ENCODE measurements at regions not wholly inside any gene's neighbourhood (a gene's known extent, or its start where the extent isn't known, plus 50 kb on each side); places are given as distances from the start of the nearest gene placed in this dataset.
"Not testable (repeated sequence)": the region's sequence is repeated elsewhere in the genome, so short reads cannot be mapped to it uniquely, and the experiment has no call there.

GRCh38 chr10:23534761-23535160, 95.9 kb downstream of the OTUD1 start:
- no peaks in the 10 kb centered on the region; the same call in 1 of the 2 replicates for H3K27me3 ChIP-seq (replicated peaks; ENCODE audit: control insufficient read depth, insufficient read depth, low read length)
- no peak for TF ChIP-seq CTCF (IDR thresholded peaks at IDR 0.05; ENCODE audit: insufficient read depth, low read length, poor library complexity, severe bottlenecking)
- no peak for DNase-seq (ENCODE audit: extremely low read depth, insufficient read length)
- no peaks in the 10 kb centered on the region for H3K36me3 ChIP-seq (ENCODE audit: control insufficient read depth, insufficient read depth, low read length)
- no peak overlapping the region for H3K4me3 ChIP-seq (replicated peaks; ENCODE audit: low read depth, low read length)

GRCh38 chr10:23535381-23535780, 96.5 kb downstream of the OTUD1 start:
- DNase-seq (ENCODE audit: extremely low read depth, insufficient read length) = no peak

GRCh38 chr10:23538968-23539367, 100.1 kb downstream of the OTUD1 start:
- Histone ChIP-seq H3K36me3 (ENCODE audit: control insufficient read depth, insufficient read depth, low read length) (no peaks in the 10 kb centered on the region), H3K4me3 (replicated peaks; ENCODE audit: low read depth, low read length) (no peak overlapping the region), H3K27me3 (replicated peaks; ENCODE audit: control insufficient read depth, insufficient read depth, low read length) (no peaks in the 10 kb centered on the region; the same call in 1 of the 2 replicates)
- no peak for DNase-seq (ENCODE audit: extremely low read depth, insufficient read length)
- TF ChIP-seq CTCF (IDR thresholded peaks at IDR 0.05; ENCODE audit: insufficient read depth, low read length, poor library complexity, severe bottlenecking) = no peak

More at GRCh38 chr10:23535381-23535780, 96.5 kb downstream of the OTUD1 start:
- TF ChIP-seq CTCF (IDR thresholded peaks at IDR 0.05; ENCODE audit: insufficient read depth, low read length, poor library complexity, severe bottlenecking) = no peak
- no peak overlapping the region for H3K4me3 ChIP-seq (replicated peaks; ENCODE audit: low read depth, low read length)
- H3K27me3 ChIP-seq (replicated peaks; ENCODE audit: control insufficient read depth, insufficient read depth, low read length) = no peaks in the 10 kb centered on the region; the same call in 1 of the 2 replicates
- H3K36me3 ChIP-seq (ENCODE audit: control insufficient read depth, insufficient read depth, low read length) = no peaks in the 10 kb centered on the region

GRCh38 chr10:23540401-23541030, 101.6 kb downstream of the OTUD1 start:
- no peaks in the 10 kb centered on the region for H3K27me3 ChIP-seq (replicated peaks; ENCODE audit: control insufficient read depth, insufficient read depth, low read length)
- no peak for TF ChIP-seq CTCF (IDR thresholded peaks at IDR 0.05; ENCODE audit: insufficient read depth, low read length, poor library complexity, severe bottlenecking)
- H3K4me3 ChIP-seq (replicated peaks; ENCODE audit: low read depth, low read length) = no peak overlapping the region
- H3K36me3 ChIP-seq (ENCODE audit: control insufficient read depth, insufficient read depth, low read length) = no peaks in the 10 kb centered on the region
- DNase-seq (ENCODE audit: extremely low read depth, insufficient read length) = no peak

GRCh38 chr10:23543691-23544380, 105.0 kb downstream of the OTUD1 start:
- DNase-seq (ENCODE audit: extremely low read depth, insufficient read length) = no peak
- Histone ChIP-seq H3K4me3 (replicated peaks; ENCODE audit: low read depth, low read length) (no peak overlapping the region), H3K36me3 (ENCODE audit: control insufficient read depth, insufficient read depth, low read length) (no peaks in the 10 kb centered on the region), H3K27me3 (replicated peaks; ENCODE audit: control insufficient read depth, insufficient read depth, low read length) (no peaks in the 10 kb centered on the region)
- TF ChIP-seq CTCF (IDR thresholded peaks at IDR 0.05; ENCODE audit: insufficient read depth, low read length, poor library complexity, severe bottlenecking) = no peak

GRCh38 chr10:23545866-23546265, 107.0 kb downstream of the OTUD1 start:
- H3K27me3 ChIP-seq (replicated peaks; ENCODE audit: control insufficient read depth, insufficient read depth, low read length); H3K36me3 ChIP-seq (ENCODE audit: control insufficient read depth, insufficient read depth, low read length); DNase-seq (ENCODE audit: extremely low read depth, insufficient read length); H3K4me3 ChIP-seq (replicated peaks; ENCODE audit: low read depth, low read length): not testable (repeated sequence)
